ENCODE measurements at regions not wholly inside any gene's neighbourhood (a gene's known extent, or its start where the extent isn't known, plus 50 kb on each side); places are given as distances from the start of the nearest gene placed in this dataset.

DNA sequence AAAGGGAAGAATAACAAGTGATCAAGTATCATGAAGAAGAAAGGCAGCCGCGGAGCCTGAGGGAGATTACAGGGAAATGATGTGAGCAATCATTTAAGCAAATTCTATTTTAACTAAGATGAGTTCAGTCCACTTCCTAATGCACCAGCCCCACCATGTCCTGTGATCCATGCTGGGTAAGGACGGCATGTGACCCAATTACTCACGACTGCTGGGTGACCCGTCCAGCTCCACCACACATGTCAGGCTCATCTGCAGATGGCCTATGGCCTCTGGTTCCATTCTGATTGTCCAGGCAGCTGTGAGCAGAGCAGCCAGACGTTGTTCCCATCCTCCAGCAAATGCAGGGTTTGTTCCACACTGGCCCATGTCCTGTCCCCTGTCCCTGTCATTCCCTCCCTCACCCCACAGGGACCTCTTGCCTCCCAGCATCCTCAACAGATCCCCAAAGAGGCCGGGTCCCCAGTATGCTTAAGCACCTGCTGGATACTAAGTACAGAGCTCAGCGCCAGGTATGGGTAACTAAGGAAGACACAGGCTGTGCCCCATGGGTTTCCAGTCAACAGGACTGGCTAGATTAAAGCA is 87.9 kb downstream of the MATN1 start:
- CTCF ChIA-PET: no interaction called here
- POLR2A ChIA-PET: no interaction called here
- DNase-seq (ENCODE audit: extremely low spot score): no peak
- TF ChIP-seq HDGF (IDR thresholded peaks at IDR 0.05; ENCODE audit: borderline replicate concordance) (no peak), LEF1 (IDR thresholded peaks at IDR 0.05; ENCODE audit: borderline replicate concordance) (no peak), ZNF384 (IDR thresholded peaks at IDR 0.05) (no peak), ARNT (IDR thresholded peaks at IDR 0.05) (no peak), BHLHE40 (IDR thresholded peaks at IDR 0.05; ENCODE audit: borderline replicate concordance) (no peak), ELF4 (IDR thresholded peaks at IDR 0.05) (no peak), FOXA1 (IDR thresholded peaks at IDR 0.05) (no peak), L3MBTL2 (conservative IDR thresholded peaks at IDR 0.05) (no peak), PKNOX1 (IDR thresholded peaks at IDR 0.05) (no peak), FOXK2 (IDR thresholded peaks at IDR 0.05) (no peak), TARDBP (IDR thresholded peaks at IDR 0.05) (no peak), SUZ12 (IDR thresholded peaks at IDR 0.05) (no peak), FOXM1 (IDR thresholded peaks at IDR 0.05; ENCODE audit: borderline replicate concordance) (no peak), SP1 (IDR thresholded peaks at IDR 0.05) (no peak)

DNA sequence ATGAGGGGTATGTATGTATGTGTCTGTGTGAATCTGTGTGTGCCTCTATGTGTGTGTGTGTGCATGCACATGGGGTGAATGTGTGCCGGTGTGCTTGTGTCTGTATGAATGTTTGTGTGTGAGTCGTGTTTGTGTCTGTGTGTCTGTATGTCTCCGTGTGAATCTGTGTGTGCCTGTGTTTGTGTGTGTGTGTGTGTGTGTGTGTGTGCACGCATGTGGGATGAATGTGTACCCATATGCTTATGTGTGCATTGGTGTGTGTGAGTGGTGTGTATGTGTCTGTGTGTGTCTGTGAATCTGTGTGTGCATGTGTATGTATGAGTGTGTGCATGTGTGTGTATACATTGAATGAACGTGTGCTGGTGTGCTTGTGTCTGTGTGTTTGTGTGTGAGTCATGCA is 88.9 kb downstream of the MATN1 start:
- CTCF ChIA-PET: no interaction called here
- no peak for DNase-seq (ENCODE audit: extremely low spot score)
- POLR2A ChIA-PET: no interaction called here
- TF ChIP-seq FOXK2 (IDR thresholded peaks at IDR 0.05) (no peak), TARDBP (IDR thresholded peaks at IDR 0.05) (0 out of 2 replicates have a peak, but pooled peaks have one; percentile 28)

DNA sequence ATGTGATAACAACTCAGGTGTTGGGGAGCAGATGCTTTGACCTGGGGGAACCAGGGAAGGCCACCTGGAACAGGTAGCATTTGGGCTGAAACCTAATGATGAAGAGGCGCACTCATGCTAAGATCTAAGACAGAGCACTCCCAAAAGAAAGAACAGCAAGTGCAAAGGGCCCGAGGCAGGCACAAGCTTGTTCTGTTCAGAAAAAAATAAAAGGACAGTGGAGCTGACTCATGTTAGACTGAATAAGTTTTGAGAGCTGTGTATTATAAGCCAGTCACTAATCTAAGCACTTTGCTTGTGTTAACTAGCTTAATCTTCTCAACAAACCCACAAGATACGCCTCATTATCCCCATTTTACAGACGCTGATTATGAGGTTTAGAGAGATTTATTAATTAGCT is 90.1 kb downstream of the MATN1 start:
- ChIA-PET CTCF (no interaction called here), POLR2A (no interaction called here)
- TF ChIP-seq LEF1 (IDR thresholded peaks at IDR 0.05; ENCODE audit: borderline replicate concordance) (no peak), SUZ12 (IDR thresholded peaks at IDR 0.05) (no peak), BHLHE40 (IDR thresholded peaks at IDR 0.05; ENCODE audit: borderline replicate concordance) (no peak)
- no peak for DNase-seq (ENCODE audit: extremely low spot score)

DNA sequence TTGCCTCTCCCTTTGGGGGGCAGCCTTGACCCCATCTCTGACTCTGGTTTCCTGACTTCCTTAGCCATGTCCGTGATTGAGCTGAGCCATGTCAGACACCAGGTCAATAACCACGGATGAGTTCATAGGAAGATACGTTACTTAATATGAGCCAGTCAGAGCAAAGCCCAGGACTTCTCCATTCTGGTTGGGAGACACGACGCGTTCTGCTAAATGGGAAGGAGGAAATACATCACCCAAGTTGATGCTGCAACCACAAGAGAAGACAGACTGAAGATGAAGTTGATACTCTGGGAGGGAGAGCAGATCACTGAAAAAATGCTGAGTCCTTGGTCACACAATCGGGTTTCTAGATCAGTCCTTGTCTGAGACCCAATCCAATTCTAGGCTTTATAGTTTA is 90.9 kb downstream of the MATN1 start:
- POLR2A ChIA-PET: no interaction called here
- DNase-seq (ENCODE audit: extremely low spot score): no peak
- no peak for TF ChIP-seq FOXM1 (IDR thresholded peaks at IDR 0.05; ENCODE audit: borderline replicate concordance)
- TF ChIP-seq BHLHE40 (IDR thresholded peaks at IDR 0.05; ENCODE audit: borderline replicate concordance): no peak
- TF ChIP-seq L3MBTL2 (conservative IDR thresholded peaks at IDR 0.05): no peak
- no peak for TF ChIP-seq LEF1 (IDR thresholded peaks at IDR 0.05; ENCODE audit: borderline replicate concordance)
- no peak for TF ChIP-seq SUZ12 (IDR thresholded peaks at IDR 0.05)
- no peak for TF ChIP-seq FOXK2 (IDR thresholded peaks at IDR 0.05)
- TF ChIP-seq CTBP1 (IDR thresholded peaks at IDR 0.05; ENCODE audit: borderline replicate concordance): no peak
- TF ChIP-seq ZNF384 (IDR thresholded peaks at IDR 0.05): no peak
- no peak for TF ChIP-seq SP1 (IDR thresholded peaks at IDR 0.05)
- no peak for TF ChIP-seq FOXA1 (IDR thresholded peaks at IDR 0.05)
- no peak for TF ChIP-seq TARDBP (IDR thresholded peaks at IDR 0.05)
- TF ChIP-seq ARNT (IDR thresholded peaks at IDR 0.05): no peak
- TF ChIP-seq HDGF (IDR thresholded peaks at IDR 0.05; ENCODE audit: borderline replicate concordance): no peak
- CTCF ChIA-PET: no interaction called here

GRCh38 chr1:30631700-30632099 is 91.7 kb downstream of the MATN1 start:
- ChIA-PET CTCF (no interaction called here), POLR2A (no interaction called here)
- TF ChIP-seq FOXK2 (IDR thresholded peaks at IDR 0.05) (no peak), ZNF384 (IDR thresholded peaks at IDR 0.05) (no peak), CTBP1 (IDR thresholded peaks at IDR 0.05; ENCODE audit: borderline replicate concordance) (no peak), FOXM1 (IDR thresholded peaks at IDR 0.05; ENCODE audit: borderline replicate concordance) (no peak), HDGF (IDR thresholded peaks at IDR 0.05; ENCODE audit: borderline replicate concordance) (no peak), FOXA1 (IDR thresholded peaks at IDR 0.05) (no peak), SP1 (IDR thresholded peaks at IDR 0.05) (no peak), L3MBTL2 (conservative IDR thresholded peaks at IDR 0.05) (no peak), ARNT (IDR thresholded peaks at IDR 0.05) (no peak), ELF4 (IDR thresholded peaks at IDR 0.05) (no peak), NFRKB (IDR thresholded peaks at IDR 0.05) (no peak), TARDBP (IDR thresholded peaks at IDR 0.05) (no peak), PKNOX1 (IDR thresholded peaks at IDR 0.05) (no peak), SUZ12 (IDR thresholded peaks at IDR 0.05) (no peak)

GRCh38 chr1:30629501-30629900 is 93.9 kb downstream of the MATN1 start:
- TF ChIP-seq PKNOX1 (IDR thresholded peaks at IDR 0.05): no peak
- TF ChIP-seq ELF4 (IDR thresholded peaks at IDR 0.05): no peak
- TF ChIP-seq L3MBTL2 (conservative IDR thresholded peaks at IDR 0.05): no peak
- no peak for TF ChIP-seq FOXA1 (IDR thresholded peaks at IDR 0.05)
- no peak for TF ChIP-seq TARDBP (IDR thresholded peaks at IDR 0.05)

More at GRCh38 chr1:30631700-30632099, 91.7 kb downstream of the MATN1 start:
- no peak for DNase-seq (ENCODE audit: extremely low spot score)

DNA sequence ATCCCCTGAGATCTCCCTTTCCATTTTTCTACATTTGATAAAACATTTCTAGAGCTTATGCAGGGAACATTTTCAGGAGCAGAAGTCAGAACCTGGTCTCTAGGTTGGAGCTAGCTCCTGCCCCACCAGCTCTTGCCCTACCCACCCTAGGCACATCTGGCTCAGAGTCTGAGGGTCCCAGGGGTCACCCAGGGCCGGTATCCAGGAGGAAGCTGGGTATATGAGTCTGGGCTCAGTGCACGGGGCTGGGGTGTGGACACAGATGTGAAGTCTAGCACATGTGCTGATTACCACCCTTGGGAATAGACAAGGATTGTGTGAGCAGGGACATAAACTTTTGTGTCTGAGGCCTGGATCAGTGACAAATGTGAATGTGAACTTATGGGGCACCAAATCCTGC is 95.4 kb downstream of the MATN1 start:
- TF ChIP-seq L3MBTL2 (conservative IDR thresholded peaks at IDR 0.05) (no peak), TARDBP (IDR thresholded peaks at IDR 0.05) (no peak), NFRKB (IDR thresholded peaks at IDR 0.05) (no peak), ARNT (IDR thresholded peaks at IDR 0.05) (no peak), FOXA1 (IDR thresholded peaks at IDR 0.05) (no peak), CTBP1 (IDR thresholded peaks at IDR 0.05; ENCODE audit: borderline replicate concordance) (no peak), FOXK2 (IDR thresholded peaks at IDR 0.05) (no peak)
- ChIA-PET POLR2A (no interaction called here), CTCF (no interaction called here)
- DNase-seq (ENCODE audit: extremely low spot score): no peak

More at GRCh38 chr1:30629501-30629900, 93.9 kb downstream of the MATN1 start:
- DNase-seq (ENCODE audit: extremely low spot score): no peak
- ChIA-PET POLR2A (no interaction called here), CTCF (no interaction called here)
